Right hindlimb (tissue), 1 donor: ENCODE measurements at regions not wholly inside any gene's neighbourhood (a gene's known extent, or its start where the extent isn't known, plus 50 kb on each side); places are given as distances from the start of the nearest gene placed in this dataset.
"Not testable (repeated sequence)": the region's sequence is repeated elsewhere in the genome, so short reads cannot be mapped to it uniquely, and the experiment has no call there.

Experiments used
- DNase-seq: peaks from one replicate; pipeline ENCODE4 v3.0.0-alpha.2; 2018

GRCh38 chr9:96061293-96061987, 185.9 kb downstream of the ERCC6L2 start:
- peak; percentile 49 for DNase-seq

- no peak for DNase-seq
These were observed 182.7 kb downstream of the ERCC6L2 start for GRCh38 chr9:96058218-96058617.

- DNase-seq, result no peak
These were observed 181.7 kb downstream of the ERCC6L2 start for GRCh38 chr9:96057155-96057554.

- DNase-seq, result no peak
These were observed 180.7 kb downstream of the ERCC6L2 start for GRCh38 chr9:96056226-96056625.

GRCh38 chr9:96054248-96054647, 178.8 kb downstream of the ERCC6L2 start:
- not testable (repeated sequence) for DNase-seq

- no peak for DNase-seq
These were observed 177.2 kb downstream of the ERCC6L2 start for GRCh38 chr9:96052686-96053085.

- DNase-seq, result no peak
These were observed 175.9 kb downstream of the ERCC6L2 start for GRCh38 chr9:96051423-96051822.

GRCh38 chr9:96050861-96051155, 175.3 kb downstream of the ERCC6L2 start:
- DNase-seq, result no peak

- DNase-seq, result no peak
These were observed 174.8 kb downstream of the ERCC6L2 start for GRCh38 chr9:96050048-96050860.

GRCh38 chr9:96048956-96049831, 173.7 kb downstream of the ERCC6L2 start:
- DNase-seq, result peak; percentile 72

- DNase-seq, result peak; percentile 84
These were observed 172.8 kb downstream of the ERCC6L2 start for GRCh38 chr9:96048104-96048955.

GRCh38 chr9:96047741-96048103, 172.2 kb downstream of the ERCC6L2 start:
- no peak for DNase-seq

- DNase-seq, result no peak
These were observed 171.7 kb downstream of the ERCC6L2 start for GRCh38 chr9:96047116-96047639.

GRCh38 chr9:96045811-96046210, 170.3 kb downstream of the ERCC6L2 start:
- no peak for DNase-seq

GRCh38 chr9:96044401-96044800, 168.9 kb downstream of the ERCC6L2 start:
- DNase-seq, result no peak

- no peak for DNase-seq
These were observed 165.3 kb downstream of the ERCC6L2 start for GRCh38 chr9:96040591-96041461.

GRCh38 chr9:96038914-96039313, 163.4 kb downstream of the ERCC6L2 start:
- DNase-seq, result no peak

GRCh38 chr9:96038271-96038670, 162.8 kb downstream of the ERCC6L2 start:
- DNase-seq, result no peak

GRCh38 chr9:96034553-96035122, 159.1 kb downstream of the ERCC6L2 start:
- no peak for DNase-seq

GRCh38 chr9:96033896-96034295, 158.4 kb downstream of the ERCC6L2 start:
- DNase-seq, result peak; percentile 29
